GM12878 (cell line): ENCODE measurements at regions not wholly inside any gene's neighbourhood (a gene's known extent, or its start where the extent isn't known, plus 50 kb on each side); places are given as distances from the start of the nearest gene placed in this dataset.

Source experiments
- ATAC-seq: fragments of 200-7000 bp; cut with Tn5 transposase; 3 replicates; pipeline ENCODE4 v1.9.1; 2020; ENCODE audit warnings: mild to moderate bottlenecking, moderate library complexity
- BruUV-seq: library from RNA; stranded (reverse); fragments of 400-500 nt; replicated peaks from 2 replicates; lab custom pipeline; 2021; lab: Mats Ljungman, UMichigan
- CTCF ChIA-PET: fragments of 300-600 bp; sonication (Branson Sonifier 250); formaldehyde crosslinking; extraction: SDS; loops from one replicate; lab custom pipeline; 2021; ENCODE audit warnings: inconsistent platforms; lab: Yijun Ruan, JAX
- POLR2A ChIA-PET: fragments of 350-600 bp; formaldehyde crosslinking; extraction: SDS; loops from one replicate; lab custom pipeline; 2021; ENCODE audit warnings: inconsistent platforms; lab: Charles Lee
- RAD21 ChIA-PET: fragments of 300-600 bp; sonication (Branson Sonifier 250); formaldehyde crosslinking; loops from one replicate; lab custom pipeline; 2023; ENCODE audit warnings: antibody characterized with exemption; ENCODE audit not compliant: unreplicated experiment; lab: Charles Lee
- SMC1A ChIA-PET: fragments of 300-600 bp; sonication (Branson Sonifier 250); formaldehyde crosslinking; loops from one replicate; lab custom pipeline; 2023; ENCODE audit not compliant: unreplicated experiment, uncharacterized antibody; lab: Charles Lee
- DNase-seq: peaks from one replicate; pipeline ENCODE4 v3.0.0-alpha.2; 2011; ENCODE audit warnings: low read depth, low spot score
- FAIRE-seq: peaks from 3 replicates; lab custom pipeline; 2011; peaks lifted over from hg19 to GRCh38; lab: Jason Lieb, UNC
- H2AFZ ChIP-seq: 2 replicates; pipeline ENCODE4 v1.6.0; 2011; ENCODE audit warnings: low read depth, low read length, control low read depth; ENCODE audit not compliant: control insufficient read depth
- H3K27ac ChIP-seq: 2 replicates; pipeline ENCODE4 v1.5.1; 2011; ENCODE audit warnings: control low read depth; ENCODE audit not compliant: control insufficient read depth, insufficient read depth
- H3K27me3 ChIP-seq, 2 experiments: replicated peaks in 1 of 2; 2 replicates each; pipeline versions ENCODE4 v1.6.0 to v1.6.1; 2011; ENCODE audit warnings: low read length in 1 of 2; ENCODE audit not compliant: control insufficient read depth in 2 of 2, insufficient read depth in 2 of 2
- H3K36me3 ChIP-seq, 2 experiments: 2 replicates each; pipeline ENCODE4 v1.5.1; 2011; ENCODE audit warnings: low read length in 1 of 2; ENCODE audit not compliant: control insufficient read depth in 2 of 2, insufficient read depth in 2 of 2
- H3K4me1 ChIP-seq: 2 replicates; pipeline ENCODE4 v1.6.1; 2011; ENCODE audit warnings: mild to moderate bottlenecking, low read length, moderate library complexity, mixed read lengths; ENCODE audit not compliant: control insufficient read depth, insufficient read depth
- H3K4me2 ChIP-seq: 2 replicates; pipeline ENCODE4 v1.6.0; 2011; ENCODE audit warnings: control low read depth; ENCODE audit not compliant: control insufficient read depth, insufficient read depth
- H3K4me3 ChIP-seq: fragments of 200-600 bp; sonication (generic); 2 replicates; pipeline ENCODE4 v1.5.1; 2016
- H3K79me2 ChIP-seq: 2 replicates; pipeline ENCODE4 v1.6.0; 2011; ENCODE audit warnings: low read length; ENCODE audit not compliant: control insufficient read depth, insufficient read depth
- H3K9ac ChIP-seq: 2 replicates; pipeline ENCODE4 v1.8.0; 2011; ENCODE audit warnings: low read length, control low read depth, mixed read lengths; ENCODE audit not compliant: control insufficient read depth, insufficient read depth
- H3K9me3 ChIP-seq: replicated peaks from 3 replicates; pipeline ENCODE4 v1.5.1; 2011; ENCODE audit warnings: mild to moderate bottlenecking, low read length; ENCODE audit not compliant: control insufficient read depth, insufficient read depth
- H4K20me1 ChIP-seq: 2 replicates; pipeline ENCODE4 v1.6.0; 2011; ENCODE audit not compliant: control insufficient read depth, insufficient read depth
- DPF2 ChIP-seq: fragments of 450-650 bp; IDR thresholded peaks from 2 replicates; pipeline ENCODE4 v1.6.1; 2017; ENCODE audit warnings: mild to moderate bottlenecking
- EP300 ChIP-seq, 2 experiments: fragments of 150-350 bp in 1 of 2; IDR thresholded peaks; 2 replicates each; pipeline ENCODE4 v1.6.1; 2011 to 2012; ENCODE audit warnings: low read depth in 2 of 2, low read length in 2 of 2, borderline replicate concordance in 1 of 2, improper control_type of control experiment in 1 of 2, inconsistent platforms in 1 of 2; ENCODE audit not compliant: control insufficient read depth in 1 of 2
- FOXM1 ChIP-seq: IDR thresholded peaks from 2 replicates; pipeline ENCODE4 v1.6.1; 2012; ENCODE audit warnings: low read depth, mild to moderate bottlenecking, inconsistent platforms, low read length, moderate library complexity
- MTA2 ChIP-seq: fragments of 450-650 bp; IDR thresholded peaks from 2 replicates; pipeline ENCODE4 v1.6.1; 2016; ENCODE audit warnings: low read depth, mild to moderate bottlenecking, moderate library complexity
- NR2F1 ChIP-seq: fragments of 450-650 bp; conservative IDR thresholded peaks from 2 replicates; pipeline ENCODE4 v1.6.1; 2017; ENCODE audit warnings: mild to moderate bottlenecking
- REST ChIP-seq: IDR thresholded peaks from 2 replicates; pipeline ENCODE4 v1.6.1; 2012; ENCODE audit warnings: mild to moderate bottlenecking, low read depth, low read length
- SPI1 ChIP-seq: IDR thresholded peaks from 2 replicates; pipeline ENCODE4 v1.6.1; 2011; ENCODE audit warnings: low read depth, mild to moderate bottlenecking, low read length, moderate library complexity, borderline replicate concordance; ENCODE audit not compliant: insufficient read depth
- ZBED1 ChIP-seq: IDR thresholded peaks from 2 replicates; pipeline ENCODE4 v1.6.1; 2016; ENCODE audit warnings: borderline replicate concordance
- WGBS: methylation state at CpG from one replicate; pipeline ENCODE4 v1.1.6; 2016; ENCODE audit warnings: low lambda C conversion rate; ENCODE audit not compliant: insufficient replicate concordance, insufficient coverage; ENCODE audit errors: missing lambda C conversion rate; 5-methylcytosine and 5-hydroxymethylcytosine counted together
- in situ Hi-C: fragments of 300-500 bp; cut with MboI; formaldehyde crosslinking; loops from 9 replicates; pipeline ENCODE4 v1.14.3; 2018; ENCODE audit warnings: mixed read lengths
- intact Hi-C: fragments of 100-400 bp; cut with micrococcal nuclease; formaldehyde crosslinking; loops from one replicate; pipeline ENCODE4 v1.14.2; 2022; ENCODE audit not compliant: unreplicated experiment
- TF ChIP-seq, protein P1 (sequence below): fragments of 450-650 bp; IDR thresholded peaks from 2 replicates; pipeline ENCODE4 v1.6.1; 2017; ENCODE audit warnings: mild to moderate bottlenecking, moderate library complexity

- ChIA-PET RAD21 (interaction anchor here (1.0 to 1.2 kb wide), 3 partner anchors 38 to 153 kb away, joined by 3 to 7 read pairs (median 4); no protein-coding TSS in a partner anchor), SMC1A (interaction anchor here (1.1 to 1.2 kb wide), 3 partner anchors 10 to 41 kb away, joined by 3 to 6 read pairs (median 5); no protein-coding TSS in a partner anchor), POLR2A (interaction anchor here (0.8 kb wide), 1 partner anchor 19 kb away, joined by 3 read pairs; no protein-coding TSS in a partner anchor), CTCF (interaction anchor here (1.5 to 2.8 kb wide), 2 partner anchors 15 to 41 kb away, joined by 9 to 21 read pairs; no protein-coding TSS in a partner anchor)
- Histone ChIP-seq H3K36me3 (no peaks in the 10 kb centered on the region), H3K4me2 (no peak overlapping the region), H3K27me3 (no peaks in the 10 kb centered on the region), H3K27ac (no peak overlapping the region), H4K20me1 (no peaks in the 10 kb centered on the region), H2AFZ (no peak overlapping the region), H3K79me2 (no peaks in the 10 kb centered on the region), H3K9me3 (no peaks in the 10 kb centered on the region), H3K4me3 (no peak overlapping the region), H3K4me1 (no peaks in the 10 kb centered on the region), H3K9ac (no peak overlapping the region)
- FAIRE-seq = no peak
- TF ChIP-seq NR2F1 (peak; percentile 66), MTA2 (peak; percentile 26; the same call in 1 of the 2 replicates), DPF2 (0 out of 2 replicates have a peak, but pooled peaks have one; percentile 19), ZBED1 (no peak), SPI1 (peak; percentile 16; the same call in 1 of the 2 replicates), FOXM1 (no peak)
- intact Hi-C loops (no loop called here), in situ Hi-C loops (no loop called here)
- WGBS = 0% methylated on average over 1 of the region's 1 CpG
- no TSS peak for BruUV-seq
- DNase-seq = no peak
- peak; percentile 54 for ATAC-seq
These were observed 294.1 kb downstream of the LRFN2 start for GRCh38 chr6:40293060-40293459.

GRCh38 chr6:40290816-40291215, 296.3 kb downstream of the LRFN2 start:
- RAD21 ChIA-PET = interaction anchor here (0.8 to 2.8 kb wide), 3 partner anchors 16 to 309 kb away, joined by 3 to 10 read pairs (median 5); no protein-coding TSS in a partner anchor
- in situ Hi-C loops = no loop called here
- TF ChIP-seq EP300 (IDR thresholded peaks at IDR 0.05; ENCODE audit: borderline replicate concordance in 1 of 2, control insufficient read depth in 1 of 2, low read depth in 2 of 2, low read length in 2 of 2) (no peak), REST (no peak)
- TF ChIP-seq, protein P1, sequence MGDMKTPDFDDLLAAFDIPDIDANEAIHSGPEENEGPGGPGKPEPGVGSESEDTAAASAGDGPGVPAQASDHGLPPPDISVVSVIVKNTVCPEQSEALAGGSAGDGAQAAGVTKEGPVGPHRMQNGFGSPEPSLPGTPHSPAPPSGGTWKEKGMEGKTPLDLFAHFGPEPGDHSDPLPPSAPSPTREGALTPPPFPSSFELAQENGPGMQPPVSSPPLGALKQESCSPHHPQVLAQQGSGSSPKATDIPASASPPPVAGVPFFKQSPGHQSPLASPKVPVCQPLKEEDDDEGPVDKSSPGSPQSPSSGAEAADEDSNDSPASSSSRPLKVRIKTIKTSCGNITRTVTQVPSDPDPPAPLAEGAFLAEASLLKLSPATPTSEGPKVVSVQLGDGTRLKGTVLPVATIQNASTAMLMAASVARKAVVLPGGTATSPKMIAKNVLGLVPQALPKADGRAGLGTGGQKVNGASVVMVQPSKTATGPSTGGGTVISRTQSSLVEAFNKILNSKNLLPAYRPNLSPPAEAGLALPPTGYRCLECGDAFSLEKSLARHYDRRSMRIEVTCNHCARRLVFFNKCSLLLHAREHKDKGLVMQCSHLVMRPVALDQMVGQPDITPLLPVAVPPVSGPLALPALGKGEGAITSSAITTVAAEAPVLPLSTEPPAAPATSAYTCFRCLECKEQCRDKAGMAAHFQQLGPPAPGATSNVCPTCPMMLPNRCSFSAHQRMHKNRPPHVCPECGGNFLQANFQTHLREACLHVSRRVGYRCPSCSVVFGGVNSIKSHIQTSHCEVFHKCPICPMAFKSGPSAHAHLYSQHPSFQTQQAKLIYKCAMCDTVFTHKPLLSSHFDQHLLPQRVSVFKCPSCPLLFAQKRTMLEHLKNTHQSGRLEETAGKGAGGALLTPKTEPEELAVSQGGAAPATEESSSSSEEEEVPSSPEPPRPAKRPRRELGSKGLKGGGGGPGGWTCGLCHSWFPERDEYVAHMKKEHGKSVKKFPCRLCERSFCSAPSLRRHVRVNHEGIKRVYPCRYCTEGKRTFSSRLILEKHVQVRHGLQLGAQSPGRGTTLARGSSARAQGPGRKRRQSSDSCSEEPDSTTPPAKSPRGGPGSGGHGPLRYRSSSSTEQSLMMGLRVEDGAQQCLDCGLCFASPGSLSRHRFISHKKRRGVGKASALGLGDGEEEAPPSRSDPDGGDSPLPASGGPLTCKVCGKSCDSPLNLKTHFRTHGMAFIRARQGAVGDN = no peak

More at GRCh38 chr6:40290816-40291215, 296.3 kb downstream of the LRFN2 start:
- BruUV-seq = no TSS peak
- Histone ChIP-seq H2AFZ (no peak overlapping the region), H3K79me2 (no peaks in the 10 kb centered on the region), H3K27ac (no peak overlapping the region), H3K4me2 (no peak overlapping the region), H3K9ac (no peak overlapping the region), H3K4me3 (no peak overlapping the region), H3K4me1 (no peaks in the 10 kb centered on the region), H3K36me3 (no peaks in the 10 kb centered on the region), H3K9me3 (no peaks in the 10 kb centered on the region), H3K27me3 (peaks cover 0 to 3% of the 10 kb centered on the region in 2 experiments; a peak in 2 of 4 replicates), H4K20me1 (no peaks in the 10 kb centered on the region)
- no peak for FAIRE-seq
- SMC1A ChIA-PET = interaction anchor here (0.7 to 2.0 kb wide), 9 partner anchors 9 to 309 kb away, joined by 3 to 11 read pairs (median 3); no protein-coding TSS in a partner anchor
- CTCF ChIA-PET = interaction anchor here (1.0 to 1.2 kb wide), 2 partner anchors 10 to 18 kb away, joined by 3 read pairs; no protein-coding TSS in a partner anchor
- no peak for DNase-seq
- WGBS = 0% methylated on average over 2 of the region's 2 CpGs
- intact Hi-C loops = no loop called here
- POLR2A ChIA-PET = interaction anchor here (0.8 kb wide), 1 partner anchor 38 kb away, joined by 4 read pairs; no protein-coding TSS in a partner anchor
- ATAC-seq = no peak
